Activated naive CD4-positive, alpha-beta T cell treated with anti-CD3 and anti-CD28 coated beads, Interleukin-2, amount 10 ng/mL, durations not matched to agents 7 days and 5 days (primary cell): ENCODE measurements at regions not wholly inside any gene's neighbourhood (a gene's known extent, or its start where the extent isn't known, plus 50 kb on each side); places are given as distances from the start of the nearest gene placed in this dataset.
A peak's percentile ranks its signal among the peaks of the same experiment; 100 is the strongest.

Source experiments
- CTCF ChIA-PET: fragments of 350-600 bp; sonication (Branson Sonifier 250); formaldehyde crosslinking; loops from one replicate; lab custom pipeline; 2021; ENCODE audit warnings: antibody characterized with exemption; lab: Charles Lee
- DNase-seq: peaks from one replicate; pipeline ENCODE4 v3.0.0-alpha.2; 2020
- H3K27ac Mint-ChIP-seq: one replicate; pipeline ENCODE4 v1.8.0; 2021; ENCODE audit warnings: mild to moderate bottlenecking, moderate library complexity, mixed read lengths
- H3K27me3 Mint-ChIP-seq: one replicate; pipeline ENCODE4 v1.8.0; 2021; ENCODE audit warnings: mild to moderate bottlenecking, mixed read lengths
- H3K36me3 Mint-ChIP-seq: one replicate; pipeline ENCODE4 v1.8.0; 2021; ENCODE audit warnings: mixed read lengths
- H3K4me1 Mint-ChIP-seq: one replicate; pipeline ENCODE4 v1.8.0; 2021; ENCODE audit warnings: mixed read lengths
- H3K4me3 Mint-ChIP-seq: one replicate; pipeline ENCODE4 v1.8.0; 2021; ENCODE audit warnings: mild to moderate bottlenecking, moderate library complexity, mixed read lengths
- H3K9me3 Mint-ChIP-seq: one replicate; pipeline ENCODE4 v1.8.0; 2021; ENCODE audit warnings: mixed read lengths

GRCh38 chr1:29993950-29994349 is 729.4 kb downstream of the MATN1 start:
- no peak for DNase-seq
- no peaks in the 10 kb centered on the region for H3K36me3 Mint-ChIP-seq
- CTCF ChIA-PET, result no interaction called here

GRCh38 chr1:29991815-29992214 is 731.6 kb downstream of the MATN1 start:
- Mint-ChIP-seq H3K4me3 (no peak overlapping the region), H3K36me3 (no peaks in the 10 kb centered on the region), H3K9me3 (peaks cover 16% of the 10 kb centered on the region), H3K27ac (no peak overlapping the region), H3K27me3 (peaks cover 3% of the 10 kb centered on the region), H3K4me1 (no peaks in the 10 kb centered on the region)
- DNase-seq, result no peak
- CTCF ChIA-PET, result interaction anchor here (0.6 kb wide), 1 partner anchor 96 kb away, joined by 3 read pairs; no protein-coding TSS in a partner anchor

More at GRCh38 chr1:29993950-29994349, 729.4 kb downstream of the MATN1 start:
- H3K27me3 Mint-ChIP-seq, result no peaks in the 10 kb centered on the region
- no peaks in the 10 kb centered on the region for H3K4me1 Mint-ChIP-seq
- no peak overlapping the region for H3K4me3 Mint-ChIP-seq
- H3K27ac Mint-ChIP-seq, result no peak overlapping the region
- peaks cover 16% of the 10 kb centered on the region for H3K9me3 Mint-ChIP-seq

GRCh38 chr1:29991025-29991424 is 732.4 kb downstream of the MATN1 start:
- H3K9me3 Mint-ChIP-seq, result peaks cover 16% of the 10 kb centered on the region
- no peak overlapping the region for H3K4me3 Mint-ChIP-seq
- H3K4me1 Mint-ChIP-seq, result no peaks in the 10 kb centered on the region
- no peak overlapping the region for H3K27ac Mint-ChIP-seq
- no peaks in the 10 kb centered on the region for H3K36me3 Mint-ChIP-seq
- CTCF ChIA-PET, result interaction anchor here (0.6 kb wide), 1 partner anchor 96 kb away, joined by 3 read pairs; no protein-coding TSS in a partner anchor
- DNase-seq, result no peak
- H3K27me3 Mint-ChIP-seq, result peaks cover 3% of the 10 kb centered on the region

- Mint-ChIP-seq H3K36me3 (no peaks in the 10 kb centered on the region), H3K27me3 (peaks cover 3% of the 10 kb centered on the region), H3K4me1 (no peaks in the 10 kb centered on the region), H3K27ac (no peak overlapping the region), H3K4me3 (no peak overlapping the region), H3K9me3 (peaks cover 16% of the 10 kb centered on the region)
- DNase-seq, result no peak
- CTCF ChIA-PET, result no interaction called here
Measured at GRCh38 chr1:29990304-29990703, 733.1 kb downstream of the MATN1 start.

GRCh38 chr1:29986986-29987385 is 736.4 kb downstream of the MATN1 start:
- H3K4me3 Mint-ChIP-seq, result no peak overlapping the region
- H3K27ac Mint-ChIP-seq, result no peak overlapping the region
- H3K36me3 Mint-ChIP-seq, result no peaks in the 10 kb centered on the region
- H3K27me3 Mint-ChIP-seq, result peaks cover 3% of the 10 kb centered on the region
- H3K9me3 Mint-ChIP-seq, result no peaks in the 10 kb centered on the region
- H3K4me1 Mint-ChIP-seq, result no peaks in the 10 kb centered on the region
- CTCF ChIA-PET, result no interaction called here
- no peak for DNase-seq

- no peak for DNase-seq
- Mint-ChIP-seq H3K27me3 (peaks cover 3% of the 10 kb centered on the region), H3K9me3 (no peaks in the 10 kb centered on the region), H3K36me3 (no peaks in the 10 kb centered on the region), H3K4me3 (no peak overlapping the region), H3K4me1 (no peaks in the 10 kb centered on the region), H3K27ac (no peak overlapping the region)
- CTCF ChIA-PET, result no interaction called here
Measured at GRCh38 chr1:29985606-29985945, 737.8 kb downstream of the MATN1 start.

GRCh38 chr1:29984862-29985605 is 738.4 kb downstream of the MATN1 start:
- peaks cover 3% of the 10 kb centered on the region for H3K27me3 Mint-ChIP-seq

GRCh38 chr1:29984166-29984861 is 739.1 kb downstream of the MATN1 start:
- no peaks in the 10 kb centered on the region for H3K9me3 Mint-ChIP-seq
- H3K4me3 Mint-ChIP-seq, result no peak overlapping the region
- H3K27ac Mint-ChIP-seq, result no peak overlapping the region
- H3K4me1 Mint-ChIP-seq, result no peaks in the 10 kb centered on the region
- CTCF ChIA-PET, result no interaction called here
- no peak for DNase-seq
- peaks cover 3% of the 10 kb centered on the region for H3K27me3 Mint-ChIP-seq
- no peaks in the 10 kb centered on the region for H3K36me3 Mint-ChIP-seq

More at GRCh38 chr1:29984862-29985605, 738.4 kb downstream of the MATN1 start:
- Mint-ChIP-seq H3K4me3 (no peak overlapping the region), H3K9me3 (no peaks in the 10 kb centered on the region), H3K36me3 (no peaks in the 10 kb centered on the region), H3K4me1 (no peaks in the 10 kb centered on the region), H3K27ac (no peak overlapping the region)
- CTCF ChIA-PET, result no interaction called here
- no peak for DNase-seq

GRCh38 chr1:29983321-29983720 is 740.1 kb downstream of the MATN1 start:
- Mint-ChIP-seq H3K4me3 (no peak overlapping the region), H3K4me1 (no peaks in the 10 kb centered on the region), H3K9me3 (no peaks in the 10 kb centered on the region), H3K27ac (no peak overlapping the region), H3K36me3 (no peaks in the 10 kb centered on the region), H3K27me3 (peaks cover 3% of the 10 kb centered on the region)
- CTCF ChIA-PET, result no interaction called here
- DNase-seq, result no peak

- no peak for DNase-seq
- H3K36me3 Mint-ChIP-seq, result no peaks in the 10 kb centered on the region
- H3K4me3 Mint-ChIP-seq, result no peak overlapping the region
- H3K27me3 Mint-ChIP-seq, result no peaks in the 10 kb centered on the region
- no peaks in the 10 kb centered on the region for H3K9me3 Mint-ChIP-seq
- CTCF ChIA-PET, result no interaction called here
- H3K27ac Mint-ChIP-seq, result no peak overlapping the region
- H3K4me1 Mint-ChIP-seq, result no peaks in the 10 kb centered on the region
Measured at GRCh38 chr1:29981586-29982239, 741.7 kb downstream of the MATN1 start.

- no peak for DNase-seq
- no peaks in the 10 kb centered on the region for H3K27me3 Mint-ChIP-seq
- H3K36me3 Mint-ChIP-seq, result no peaks in the 10 kb centered on the region
- no peak overlapping the region for H3K27ac Mint-ChIP-seq
- H3K4me3 Mint-ChIP-seq, result no peak overlapping the region
- CTCF ChIA-PET, result no interaction called here
- no peaks in the 10 kb centered on the region for H3K4me1 Mint-ChIP-seq
- no peaks in the 10 kb centered on the region for H3K9me3 Mint-ChIP-seq
Measured at GRCh38 chr1:29977550-29977949, 741.2 kb downstream of the PTPRU start.

- H3K36me3 Mint-ChIP-seq, result no peaks in the 10 kb centered on the region
- H3K4me1 Mint-ChIP-seq, result no peaks in the 10 kb centered on the region
- CTCF ChIA-PET, result no interaction called here
- DNase-seq, result peak; percentile 33
- H3K4me3 Mint-ChIP-seq, result no peak overlapping the region
- no peaks in the 10 kb centered on the region for H3K27me3 Mint-ChIP-seq
- peaks cover 2% of the 10 kb centered on the region for H3K9me3 Mint-ChIP-seq
- no peak overlapping the region for H3K27ac Mint-ChIP-seq
Measured at GRCh38 chr1:29975036-29975694, 738.8 kb downstream of the PTPRU start.

GRCh38 chr1:29974316-29974724 is 738.0 kb downstream of the PTPRU start:
- CTCF ChIA-PET, result no interaction called here
- DNase-seq, result no peak
- Mint-ChIP-seq H3K9me3 (peaks cover 2% of the 10 kb centered on the region), H3K4me3 (no peak overlapping the region), H3K27ac (no peak overlapping the region), H3K36me3 (no peaks in the 10 kb centered on the region), H3K27me3 (no peaks in the 10 kb centered on the region), H3K4me1 (no peaks in the 10 kb centered on the region)

GRCh38 chr1:29973406-29973805 is 737.1 kb downstream of the PTPRU start:
- no peaks in the 10 kb centered on the region for H3K36me3 Mint-ChIP-seq

More at GRCh38 chr1:29973406-29973805, 737.1 kb downstream of the PTPRU start:
- no peak overlapping the region for H3K4me3 Mint-ChIP-seq
- no peak for DNase-seq
- CTCF ChIA-PET, result no interaction called here
- no peaks in the 10 kb centered on the region for H3K27me3 Mint-ChIP-seq
- H3K27ac Mint-ChIP-seq, result no peak overlapping the region
- H3K9me3 Mint-ChIP-seq, result peaks cover 2% of the 10 kb centered on the region
- H3K4me1 Mint-ChIP-seq, result no peaks in the 10 kb centered on the region
